Mucosa of descending colon (tissue), 3 donors: ENCODE measurements at regions not wholly inside any gene's neighbourhood (a gene's known extent, or its start where the extent isn't known, plus 50 kb on each side); places are given as distances from the start of the nearest gene placed in this dataset.

Source experiments
- ATAC-seq: fragments of 200-7000 bp; cut with Tn5 transposase; one replicate; pipeline ENCODE4 v1.9.1; 2020; ENCODE audit warnings: mild to moderate bottlenecking, moderate library complexity
- DNase-seq, 3 donors: peaks; one replicate each; pipeline ENCODE4 v3.0.0-alpha.2; 2020
- H3K36me3 ChIP-seq: fragments of 200-600 bp; one replicate; pipeline ENCODE4 v1.8.0; 2021; ENCODE audit warnings: low read depth, mild to moderate bottlenecking
- H3K4me1 ChIP-seq: fragments of 200-600 bp; one replicate; pipeline ENCODE4 v1.8.0; 2021; ENCODE audit warnings: low read depth, mild to moderate bottlenecking
- H3K4me3 ChIP-seq: fragments of 200-600 bp; one replicate; pipeline ENCODE4 v1.8.0; 2021; ENCODE audit warnings: mild to moderate bottlenecking
- H3K9me3 ChIP-seq: fragments of 200-600 bp; one replicate; pipeline ENCODE4 v1.8.0; 2021; ENCODE audit warnings: mild to moderate bottlenecking
- CTCF ChIP-seq: fragments of 200-600 bp; IDR thresholded peaks from one replicate; pipeline ENCODE4 v1.8.0; 2022; ENCODE audit warnings: antibody characterized with exemption, mild to moderate bottlenecking
- intact Hi-C, 2 donors: fragments of 100-400 bp; cut with DNase I in 1 of 2; cut with micrococcal nuclease in 1 of 2; formaldehyde crosslinking; loops; one replicate each; pipeline versions ENCODE4 v1.11.0 to v1.11.1; 2022; cut with DNase I, micrococcal nuclease
- donor health status: DM: no; HTN: no; CAD: no; lungs with moderate emphysema.
- donor health status: DM: no; HTN: no; CAD: no.
- donor health status: DM: no; HTN: yes; CAD: no.

- H3K4me1 ChIP-seq = no peaks in the 10 kb centered on the region
- intact Hi-C loops = no loop called here
- TF ChIP-seq CTCF = no peak
These were observed 382.8 kb upstream of the ZNF507 start for GRCh38 chr19:31962561-31962996.

GRCh38 chr19:31963746-31964145 is 381.7 kb upstream of the ZNF507 start:
- no peak for TF ChIP-seq CTCF
- H3K4me1 ChIP-seq = no peaks in the 10 kb centered on the region
- no peak for DNase-seq
- H3K4me3 ChIP-seq = no peak overlapping the region
- intact Hi-C loops = no loop called here
- no peak for ATAC-seq
- no peaks in the 10 kb centered on the region for H3K36me3 ChIP-seq
- H3K9me3 ChIP-seq = no peaks in the 10 kb centered on the region

More at GRCh38 chr19:31962561-31962996, 382.8 kb upstream of the ZNF507 start:
- DNase-seq (no peak), ATAC-seq (no peak)
- Histone ChIP-seq H3K4me3 (no peak overlapping the region), H3K36me3 (no peaks in the 10 kb centered on the region), H3K9me3 (no peaks in the 10 kb centered on the region)

- Histone ChIP-seq H3K36me3 (no peaks in the 10 kb centered on the region), H3K9me3 (no peaks in the 10 kb centered on the region), H3K4me1 (no peaks in the 10 kb centered on the region), H3K4me3 (no peak overlapping the region)
- intact Hi-C loops = no loop called here
- ATAC-seq (no peak), DNase-seq (no peak)
- TF ChIP-seq CTCF = no peak
These were observed 376.4 kb upstream of the ZNF507 start for GRCh38 chr19:31969016-31969415.

GRCh38 chr19:31970027-31970461 is 375.4 kb upstream of the ZNF507 start:
- no peak overlapping the region for H3K4me3 ChIP-seq
- DNase-seq (no peak), ATAC-seq (no peak)
- intact Hi-C loops = no loop called here
- no peaks in the 10 kb centered on the region for H3K4me1 ChIP-seq
- TF ChIP-seq CTCF = no peak
- no peaks in the 10 kb centered on the region for H3K36me3 ChIP-seq
- H3K9me3 ChIP-seq = no peaks in the 10 kb centered on the region

GRCh38 chr19:31974290-31974689 is 371.1 kb upstream of the ZNF507 start:
- Histone ChIP-seq H3K36me3 (no peaks in the 10 kb centered on the region), H3K9me3 (no peaks in the 10 kb centered on the region), H3K4me3 (no peak overlapping the region), H3K4me1 (no peaks in the 10 kb centered on the region)
- intact Hi-C loops = no loop called here
- TF ChIP-seq CTCF = no peak
- DNase-seq (no peak), ATAC-seq (no peak)

- no peak for TF ChIP-seq CTCF
- DNase-seq (no peak), ATAC-seq (no peak)
- Histone ChIP-seq H3K4me3 (no peak overlapping the region), H3K36me3 (no peaks in the 10 kb centered on the region), H3K9me3 (no peaks in the 10 kb centered on the region), H3K4me1 (no peaks in the 10 kb centered on the region)
- intact Hi-C loops = no loop called here
These were observed 370.5 kb upstream of the ZNF507 start for GRCh38 chr19:31974941-31975340.
